ENCODE measurements at regions not wholly inside any gene's neighbourhood (a gene's known extent, or its start where the extent isn't known, plus 50 kb on each side); places are given as distances from the start of the nearest gene placed in this dataset.

DNA sequence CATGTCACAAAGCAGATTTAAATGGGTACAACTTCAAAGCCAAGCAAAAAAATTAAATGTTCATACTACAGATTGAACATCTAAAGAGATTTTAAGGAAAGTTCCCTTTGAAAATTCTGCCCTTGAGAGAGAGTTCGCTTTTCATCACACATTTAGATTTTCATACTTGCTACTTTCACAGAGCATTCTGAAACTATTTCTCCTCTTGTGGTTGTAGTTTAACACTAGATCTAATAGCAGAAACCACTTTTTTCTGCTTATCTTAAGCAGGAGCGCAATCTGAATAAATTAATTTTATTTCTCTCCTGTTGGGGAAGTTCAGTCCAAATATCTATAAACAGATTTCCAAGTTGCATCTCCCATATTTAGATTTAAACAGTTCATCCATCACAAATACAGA is 173.3 kb upstream of the RASA1 start:
- TF ChIP-seq, protein P1, sequence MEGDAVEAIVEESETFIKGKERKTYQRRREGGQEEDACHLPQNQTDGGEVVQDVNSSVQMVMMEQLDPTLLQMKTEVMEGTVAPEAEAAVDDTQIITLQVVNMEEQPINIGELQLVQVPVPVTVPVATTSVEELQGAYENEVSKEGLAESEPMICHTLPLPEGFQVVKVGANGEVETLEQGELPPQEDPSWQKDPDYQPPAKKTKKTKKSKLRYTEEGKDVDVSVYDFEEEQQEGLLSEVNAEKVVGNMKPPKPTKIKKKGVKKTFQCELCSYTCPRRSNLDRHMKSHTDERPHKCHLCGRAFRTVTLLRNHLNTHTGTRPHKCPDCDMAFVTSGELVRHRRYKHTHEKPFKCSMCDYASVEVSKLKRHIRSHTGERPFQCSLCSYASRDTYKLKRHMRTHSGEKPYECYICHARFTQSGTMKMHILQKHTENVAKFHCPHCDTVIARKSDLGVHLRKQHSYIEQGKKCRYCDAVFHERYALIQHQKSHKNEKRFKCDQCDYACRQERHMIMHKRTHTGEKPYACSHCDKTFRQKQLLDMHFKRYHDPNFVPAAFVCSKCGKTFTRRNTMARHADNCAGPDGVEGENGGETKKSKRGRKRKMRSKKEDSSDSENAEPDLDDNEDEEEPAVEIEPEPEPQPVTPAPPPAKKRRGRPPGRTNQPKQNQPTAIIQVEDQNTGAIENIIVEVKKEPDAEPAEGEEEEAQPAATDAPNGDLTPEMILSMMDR (IDR thresholded peaks at IDR 0.05; ENCODE audit: insufficient read depth, low read length, missing control alignments), result no peak
- ChIA-PET POLR2A (no interaction called here), CTCF (no interaction called here)
- DNase-seq (ENCODE audit: low read depth, low spot score), result no peak
- H3K4me3 ChIP-seq (ENCODE audit: low read depth, low read length), result no peak overlapping the region

DNA sequence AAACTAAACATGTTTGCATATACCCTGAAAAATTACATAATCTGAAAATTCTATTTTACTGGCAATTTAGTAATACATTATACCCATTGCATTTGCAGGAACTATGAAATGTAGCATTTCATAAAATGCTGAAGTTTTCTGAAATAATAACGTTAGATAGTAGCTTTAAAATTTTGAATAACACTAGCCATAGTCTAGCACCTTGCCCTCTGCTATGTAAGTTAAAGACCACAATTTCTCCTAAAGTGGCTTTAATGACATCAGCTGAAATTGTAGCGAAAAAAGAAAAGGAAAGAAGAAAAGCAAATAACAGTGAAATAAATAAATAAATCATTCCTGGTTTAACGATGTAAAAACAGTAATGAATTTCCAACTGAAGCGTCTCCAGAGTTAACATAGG is 172.8 kb upstream of the RASA1 start:
- no peak overlapping the region for H3K4me3 ChIP-seq (ENCODE audit: low read depth, low read length)
- ChIA-PET CTCF (no interaction called here), POLR2A (no interaction called here)
- DNase-seq (ENCODE audit: low read depth, low spot score), result no peak
- TF ChIP-seq, protein P1 (IDR thresholded peaks at IDR 0.05; ENCODE audit: insufficient read depth, low read length, missing control alignments), result no peak

DNA sequence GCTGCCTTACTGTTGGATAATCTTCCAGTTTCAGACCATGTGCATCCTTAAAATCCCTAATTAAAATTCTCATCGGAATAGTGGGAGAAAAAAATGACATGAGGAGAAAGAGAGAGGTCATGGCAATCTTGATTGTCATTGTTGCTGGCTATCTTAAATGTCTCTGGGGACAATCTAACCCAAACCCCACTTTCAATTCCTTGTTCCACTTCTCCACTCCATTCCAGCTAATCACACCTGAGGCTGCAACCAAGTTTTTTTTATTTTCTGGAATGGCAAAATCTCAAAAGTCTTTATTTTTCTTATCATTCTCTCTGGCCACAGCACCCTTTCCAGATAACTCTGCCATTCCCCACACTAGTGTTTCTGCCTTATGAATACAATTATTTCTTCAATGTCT is 171.9 kb upstream of the RASA1 start:
- no peak overlapping the region for H3K4me3 ChIP-seq (ENCODE audit: low read depth, low read length)
- CTCF ChIA-PET, result interaction anchor here (0.9 to 1.7 kb wide), 2 partner anchors 25 to 305 kb away, joined by 3 to 4 read pairs; no protein-coding TSS in a partner anchor
- DNase-seq (ENCODE audit: low read depth, low spot score), result no peak
- POLR2A ChIA-PET, result interaction anchor here (0.6 kb wide), 1 partner anchor 31 kb away, joined by 3 read pairs; no protein-coding TSS in a partner anchor
- TF ChIP-seq, protein P1 (IDR thresholded peaks at IDR 0.05; ENCODE audit: insufficient read depth, low read length, missing control alignments), result no peak

DNA sequence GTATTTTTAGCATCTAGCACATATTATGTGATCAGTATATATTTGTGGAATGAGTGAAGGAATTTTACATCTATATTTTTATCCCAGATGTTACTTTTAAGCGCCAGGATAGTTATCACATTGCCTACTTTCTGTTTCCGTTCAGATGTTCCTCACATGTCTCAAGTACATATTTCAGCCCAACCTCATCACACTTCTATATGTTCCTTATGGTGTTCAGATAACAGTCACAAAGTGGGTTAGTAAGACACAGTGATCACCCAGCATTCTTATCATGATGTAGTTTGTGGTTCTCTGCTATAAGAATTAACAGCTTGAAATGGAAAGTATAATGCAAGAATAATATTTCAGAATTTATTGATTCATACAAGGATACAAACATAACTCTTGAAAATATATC is 170.0 kb upstream of the RASA1 start:
- TF ChIP-seq, protein P1 (IDR thresholded peaks at IDR 0.05; ENCODE audit: insufficient read depth, low read length, missing control alignments), result no peak
- no peak overlapping the region for H3K4me3 ChIP-seq (ENCODE audit: low read depth, low read length)
- CTCF ChIA-PET, result interaction anchor here (1.0 to 1.5 kb wide), 2 partner anchors 19 to 303 kb away, joined by 3 to 4 read pairs; no protein-coding TSS in a partner anchor
- POLR2A ChIA-PET, result no interaction called here
- no peak for DNase-seq (ENCODE audit: low read depth, low spot score)

DNA sequence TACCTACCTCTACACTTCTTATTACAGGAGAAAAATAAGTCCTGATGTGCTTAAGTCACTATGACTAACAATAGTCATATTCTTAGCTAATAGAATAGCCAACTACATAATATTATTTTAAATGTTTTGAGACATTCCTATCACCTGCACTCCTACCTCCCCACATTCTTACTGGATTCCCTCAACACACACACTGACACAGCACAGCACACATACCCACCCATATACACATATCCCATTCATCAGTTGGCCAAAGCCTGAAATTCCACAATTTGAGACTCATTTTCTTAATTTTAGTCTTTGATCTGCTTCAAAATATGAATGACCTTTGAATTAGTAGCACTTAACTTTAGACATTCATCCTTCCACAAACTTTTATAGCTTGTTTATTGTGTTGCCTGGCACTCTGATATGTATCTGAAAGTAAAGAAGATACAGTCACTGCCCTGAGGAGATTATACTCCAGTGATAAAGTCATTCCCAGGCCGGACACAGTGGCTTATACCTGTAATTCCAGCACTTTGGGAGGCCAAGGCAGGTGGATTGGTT is 168.3 kb upstream of the RASA1 start:
- no peak overlapping the region for H3K4me3 ChIP-seq (ENCODE audit: low read depth, low read length)
- no peak for DNase-seq (ENCODE audit: low read depth, low spot score)
- POLR2A ChIA-PET, result interaction anchor here (0.7 kb wide), 1 partner anchor 18 kb away, joined by 3 read pairs; no protein-coding TSS in a partner anchor
- CTCF ChIA-PET, result interaction anchor here (0.8 to 1.5 kb wide), 3 partner anchors 15 to 301 kb away, joined by 3 to 4 read pairs (median 3); no protein-coding TSS in a partner anchor
- TF ChIP-seq, protein P1 (IDR thresholded peaks at IDR 0.05; ENCODE audit: insufficient read depth, low read length, missing control alignments), result no peak

DNA sequence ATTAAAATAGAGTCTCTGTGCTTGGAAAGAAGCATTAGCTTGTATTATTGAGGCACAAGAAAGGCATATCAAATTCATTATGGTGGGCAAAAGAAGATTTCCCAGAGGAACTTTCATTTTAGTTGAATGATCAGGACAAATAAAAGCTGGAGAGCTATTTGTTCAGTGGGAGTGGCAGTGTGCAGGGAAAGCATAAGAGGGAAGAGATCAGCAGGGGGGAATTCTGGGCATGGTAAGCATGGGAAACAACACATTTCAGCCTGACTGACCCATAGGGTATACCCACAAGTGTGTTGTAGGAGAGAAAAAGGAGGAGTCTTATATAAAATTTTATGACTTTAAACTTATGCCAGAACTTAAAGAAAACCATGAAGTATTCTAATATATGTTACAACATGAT is 167.7 kb upstream of the RASA1 start:
- CTCF ChIA-PET, result interaction anchor here (0.6 to 1.2 kb wide), 3 partner anchors 15 to 301 kb away, joined by 3 read pairs; no protein-coding TSS in a partner anchor
- no peak for DNase-seq (ENCODE audit: low read depth, low spot score)
- TF ChIP-seq, protein P1 (IDR thresholded peaks at IDR 0.05; ENCODE audit: insufficient read depth, low read length, missing control alignments), result no peak
- POLR2A ChIA-PET, result interaction anchor here (0.7 kb wide), 1 partner anchor 18 kb away, joined by 3 read pairs; no protein-coding TSS in a partner anchor
- H3K4me3 ChIP-seq (ENCODE audit: low read depth, low read length), result no peak overlapping the region
